NAMALWA (cell line): ENCODE measurements at regions not wholly inside any gene's neighbourhood (a gene's known extent, or its start where the extent isn't known, plus 50 kb on each side); places are given as distances from the start of the nearest gene placed in this dataset.

Source experiments
- DNase-seq: peaks from one replicate; pipeline ENCODE4 v3.0.0-alpha.2; 2015; ENCODE audit warnings: low spot score

GRCh38 chr6:163694072-163694471 lies 279.6 kb downstream of the QKI start:
- no peak for DNase-seq

DNA sequence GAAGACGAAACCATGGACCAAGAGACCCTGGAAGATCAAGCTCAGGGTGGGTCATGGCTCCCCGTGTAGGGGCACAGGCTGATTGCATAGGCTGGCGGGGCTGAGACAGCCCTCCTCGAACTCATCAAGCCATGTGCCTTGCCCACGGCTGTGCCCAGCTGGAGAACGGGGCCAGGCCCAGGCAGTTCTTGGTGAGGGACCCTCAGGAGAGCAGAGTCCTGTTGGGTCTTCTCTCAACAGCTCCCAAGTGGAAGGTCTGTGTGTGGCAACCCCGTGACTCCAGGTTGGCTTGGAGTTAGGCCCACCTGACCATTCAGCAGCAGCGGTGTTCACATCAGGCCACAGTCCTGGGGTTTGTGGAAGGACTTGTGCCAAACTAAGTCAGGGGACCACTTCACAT lies 276.5 kb downstream of the QKI start:
- DNase-seq = no peak

DNA sequence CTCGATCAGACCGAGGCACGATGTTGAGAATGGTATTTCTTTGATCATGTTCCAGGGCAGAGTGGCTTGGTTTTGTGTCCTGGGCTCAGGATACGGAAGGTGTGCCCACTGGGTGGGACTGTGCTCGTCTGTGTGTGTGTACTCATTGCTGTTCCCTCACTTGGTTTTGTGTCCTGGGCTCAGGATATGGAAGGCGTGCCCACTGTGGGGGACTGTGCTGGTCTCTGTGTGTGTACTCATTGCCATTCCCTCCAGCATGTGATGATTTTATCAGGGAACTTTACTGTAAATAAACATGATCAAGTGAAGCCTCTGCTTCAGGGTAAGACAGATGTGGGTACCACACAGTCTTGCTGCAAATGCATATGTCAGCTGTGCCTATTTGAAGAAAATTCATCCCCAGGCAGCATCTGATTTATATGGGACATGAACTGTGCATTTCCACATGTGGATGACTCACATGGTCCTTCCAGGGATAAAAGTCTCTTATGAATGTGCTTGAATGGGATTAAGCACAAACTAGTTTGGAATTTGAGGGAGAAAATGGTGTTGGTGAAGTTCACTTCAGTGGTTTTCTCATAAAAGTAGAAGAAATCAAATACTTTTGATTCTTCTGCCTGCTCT lies 274.3 kb downstream of the QKI start:
- DNase-seq = no peak

DNA sequence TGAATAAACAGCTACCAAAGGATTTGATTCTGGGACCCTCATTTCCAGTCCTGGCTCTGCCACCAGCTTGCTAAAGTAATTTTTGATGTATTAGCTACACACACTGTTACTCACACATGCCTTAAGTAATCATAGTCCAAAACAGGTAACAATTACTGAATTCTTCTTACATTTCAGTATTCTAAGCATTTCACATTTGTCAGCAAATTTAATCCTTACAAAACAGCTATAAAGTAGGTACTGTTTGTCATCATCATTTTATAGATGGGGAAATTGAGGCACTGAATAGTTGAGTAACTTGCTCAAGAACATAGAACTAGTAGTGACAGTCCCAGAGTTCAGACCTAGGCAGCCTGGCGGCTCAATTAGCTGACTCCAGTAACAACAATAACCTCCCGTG lies 272.6 kb downstream of the QKI start:
- no peak for DNase-seq

DNA sequence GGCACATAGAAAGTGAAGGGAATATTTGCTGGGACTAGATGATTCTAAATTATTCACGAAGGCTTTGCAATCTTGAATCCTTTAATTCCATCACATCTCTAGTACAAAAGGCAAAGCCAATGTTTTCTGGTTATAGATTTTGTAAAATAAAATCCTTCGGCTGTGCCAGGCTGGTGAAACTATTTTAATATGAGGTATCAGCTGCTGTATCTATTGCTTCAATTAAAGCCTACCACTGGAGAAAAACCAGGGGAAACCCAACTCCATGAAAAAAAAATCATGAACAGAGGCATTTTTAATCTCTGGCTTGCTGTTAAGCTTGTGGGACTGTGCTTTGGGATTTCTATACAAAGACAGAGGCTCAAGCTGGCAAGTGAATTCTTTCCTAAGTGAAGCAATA lies 271.8 kb downstream of the QKI start:
- no peak for DNase-seq

GRCh38 chr6:163683105-163683622 lies 268.6 kb downstream of the QKI start:
- DNase-seq = no peak

- no peak for DNase-seq
Observed at GRCh38 chr6:163679753-163680152, 265.2 kb downstream of the QKI start.

- DNase-seq = no peak
Observed at GRCh38 chr6:163679012-163679660, 264.6 kb downstream of the QKI start.

DNA sequence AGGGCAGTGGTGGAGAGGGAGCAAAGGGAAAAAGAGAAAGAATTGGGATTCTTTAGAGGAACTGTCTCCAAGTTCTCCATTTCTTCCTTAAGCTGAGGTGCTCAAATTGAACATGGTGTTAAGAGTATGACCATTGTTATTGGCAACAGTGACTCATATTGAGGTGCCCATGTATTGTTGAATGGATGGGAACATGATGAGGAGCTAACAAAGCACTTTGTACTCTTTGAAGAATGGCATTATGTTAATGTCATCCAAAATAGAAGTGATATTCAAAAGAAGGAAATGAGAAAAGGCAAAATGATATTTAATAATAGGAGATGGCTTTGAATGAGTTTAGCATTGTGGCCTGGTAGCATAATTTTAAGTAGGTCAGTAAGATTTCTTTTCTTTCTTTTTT lies 261.1 kb downstream of the QKI start:
- no peak for DNase-seq

- no peak for DNase-seq
Observed at GRCh38 chr6:163672710-163673109, 258.2 kb downstream of the QKI start.

DNA sequence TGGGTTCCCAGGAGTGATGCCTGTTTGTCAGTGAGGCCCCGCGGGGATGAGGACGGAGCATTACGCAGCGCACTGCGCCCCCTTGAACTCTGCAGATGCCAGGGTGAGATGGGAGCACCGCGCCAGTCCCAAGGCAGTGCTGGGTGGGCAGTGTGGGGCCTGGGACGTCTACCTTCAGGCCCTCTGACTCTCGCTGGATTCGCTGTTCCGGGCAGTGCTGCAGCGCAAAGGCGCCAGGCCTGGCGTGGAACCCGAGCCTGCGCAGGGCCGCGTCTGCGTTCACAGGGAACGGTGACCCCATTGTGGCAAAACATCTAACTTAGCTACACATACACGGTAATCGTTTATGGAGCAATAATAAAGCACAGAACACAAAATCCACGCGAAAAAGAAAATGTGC lies 257.3 kb downstream of the QKI start:
- no peak for DNase-seq

- no peak for DNase-seq
Observed at GRCh38 chr6:163671355-163671754, 256.8 kb downstream of the QKI start.

DNA sequence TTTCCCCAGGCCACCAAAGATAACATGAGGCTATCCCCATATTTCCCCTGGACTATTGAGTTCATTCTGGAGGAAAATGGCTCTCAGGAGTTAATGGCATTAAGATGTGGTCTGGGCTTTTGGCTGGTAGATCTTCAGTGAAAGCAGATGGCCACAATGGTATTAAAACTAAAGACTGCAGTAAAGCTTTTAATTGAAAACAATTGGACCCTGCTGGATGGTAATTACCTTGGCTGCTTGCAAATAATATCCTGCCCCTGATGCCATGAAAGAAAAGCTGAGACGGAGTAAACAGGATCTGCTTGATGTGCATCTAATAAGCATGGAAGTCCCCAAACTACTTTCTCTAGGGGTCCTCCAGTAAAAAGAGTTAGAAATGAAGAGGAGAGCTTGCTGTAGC lies 255.8 kb downstream of the QKI start:
- DNase-seq = no peak

DNA sequence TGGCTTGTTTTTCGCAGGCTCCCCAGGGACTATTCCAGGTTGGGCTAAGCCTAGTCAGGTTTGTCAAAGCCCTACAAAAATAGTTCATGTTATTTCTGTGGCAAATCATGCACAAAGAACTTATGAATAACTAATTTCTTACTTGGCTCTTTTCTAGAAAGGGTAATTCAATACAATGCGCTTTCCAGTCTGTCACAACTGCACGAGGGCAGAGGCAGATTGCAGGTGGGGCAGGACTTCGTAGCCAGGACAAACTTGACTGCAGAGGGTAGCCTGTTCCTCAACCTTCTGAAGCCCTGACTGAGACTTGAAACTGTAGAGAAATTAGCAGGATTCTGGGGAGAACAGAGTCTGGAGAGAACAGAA lies 253.5 kb downstream of the QKI start:
- DNase-seq = no peak

DNA sequence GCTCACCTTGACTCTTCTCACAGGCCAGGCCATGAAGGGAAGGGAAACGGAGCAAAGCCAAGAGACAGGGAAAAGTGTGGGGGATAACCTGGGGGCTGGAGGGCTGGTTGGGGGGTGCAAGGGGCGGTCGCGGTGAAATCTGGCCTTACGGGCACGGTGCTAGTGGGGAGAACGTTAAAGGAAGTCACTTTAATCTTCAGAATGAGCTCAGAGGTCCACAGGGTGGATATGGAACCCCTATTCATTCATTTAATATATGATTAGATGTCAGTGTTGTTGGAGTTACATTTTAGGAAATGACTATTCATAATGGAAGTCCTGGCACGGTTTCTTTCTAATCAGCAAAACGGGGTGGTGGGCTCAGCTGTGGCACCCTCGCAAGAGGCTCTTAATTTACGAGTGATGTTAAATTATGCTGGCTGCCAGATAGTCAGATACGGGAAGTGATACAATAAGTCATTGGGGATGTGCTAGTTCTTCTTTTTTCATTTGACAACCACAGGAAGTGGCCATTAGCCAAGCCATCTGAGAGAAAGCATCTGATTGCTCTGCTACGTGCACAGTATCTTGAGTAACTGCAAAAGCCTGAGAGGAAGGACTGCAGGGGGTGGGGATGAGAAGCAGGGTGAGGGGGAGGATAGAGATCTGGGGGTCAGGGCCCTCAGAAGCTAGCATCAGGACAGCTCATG lies 253.0 kb downstream of the QKI start:
- DNase-seq = peak; percentile 92

DNA sequence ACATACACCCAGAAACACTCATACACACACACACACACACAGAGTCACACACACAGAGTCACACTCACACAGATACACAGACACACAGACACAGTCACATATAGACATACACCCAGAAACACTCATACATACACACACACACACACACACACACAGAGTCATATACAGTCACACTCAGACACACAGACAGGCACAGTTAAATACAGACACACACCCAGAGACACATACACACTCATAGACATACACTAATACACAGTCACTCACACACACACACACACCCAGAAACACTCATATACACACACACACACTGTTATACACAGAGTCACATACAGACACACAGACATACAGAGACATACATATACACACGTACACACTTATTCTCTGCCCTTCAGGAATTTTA lies 250.9 kb downstream of the QKI start:
- DNase-seq = no peak

DNA sequence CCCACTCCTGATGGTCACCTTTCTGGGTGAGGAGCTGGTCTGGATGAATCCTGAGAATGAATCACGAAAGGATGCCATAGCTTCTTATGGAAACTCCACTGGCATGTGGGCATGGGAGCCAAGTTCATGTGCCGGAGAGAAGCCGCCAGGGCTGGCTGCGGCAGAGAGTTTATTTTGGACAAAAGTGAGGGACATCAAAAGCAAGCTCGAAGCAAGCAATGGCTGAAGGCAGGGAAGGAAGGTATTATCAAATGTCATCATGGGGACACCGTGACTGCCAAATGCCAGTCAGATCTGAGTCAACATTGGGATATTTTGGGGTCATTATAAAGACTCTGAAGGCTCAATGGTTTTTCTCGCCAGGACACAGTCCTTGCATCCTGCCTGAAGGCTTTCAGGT lies 249.1 kb downstream of the QKI start:
- DNase-seq = no peak

DNA sequence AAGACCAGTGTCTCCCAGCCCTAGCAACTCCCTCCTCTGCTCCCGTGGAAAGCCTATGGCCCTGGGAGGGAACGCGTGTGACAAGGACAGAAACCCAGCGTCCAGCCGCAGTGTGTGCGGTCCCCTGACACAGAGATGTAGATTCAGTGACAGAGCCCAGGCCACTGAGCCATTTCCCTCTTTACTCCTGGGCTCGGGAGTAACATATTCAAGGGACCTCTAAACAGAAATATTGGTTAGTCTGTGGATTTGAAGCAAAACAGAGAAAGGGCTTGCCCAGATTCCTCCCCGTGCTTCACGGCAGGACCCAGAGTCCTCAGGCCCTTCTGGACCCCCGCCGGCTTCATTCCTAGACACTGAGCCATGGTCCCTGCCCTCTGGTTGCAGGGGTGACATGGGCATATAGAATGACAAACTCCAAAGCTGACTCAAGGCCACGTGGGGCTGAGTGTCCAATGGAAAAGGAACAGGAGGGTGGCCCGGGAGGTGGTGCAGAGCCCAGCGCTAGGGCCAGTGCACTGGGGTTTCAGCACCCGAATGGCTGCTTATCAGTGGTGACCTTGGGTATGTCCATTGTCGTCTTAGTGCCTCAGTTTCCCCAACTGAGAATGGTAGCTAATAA lies 248.2 kb downstream of the QKI start:
- DNase-seq = no peak

GRCh38 chr6:163661272-163661671 lies 246.8 kb downstream of the QKI start:
- DNase-seq = peak; percentile 29

- no peak for DNase-seq
Observed at GRCh38 chr6:163659803-163660202, 245.3 kb downstream of the QKI start.

GRCh38 chr6:163655217-163656121 lies 241.0 kb downstream of the QKI start:
- DNase-seq = no peak
